ENCODE measurements at regions not wholly inside any gene's neighbourhood (a gene's known extent, or its start where the extent isn't known, plus 50 kb on each side); places are given as distances from the start of the nearest gene placed in this dataset.

DNA sequence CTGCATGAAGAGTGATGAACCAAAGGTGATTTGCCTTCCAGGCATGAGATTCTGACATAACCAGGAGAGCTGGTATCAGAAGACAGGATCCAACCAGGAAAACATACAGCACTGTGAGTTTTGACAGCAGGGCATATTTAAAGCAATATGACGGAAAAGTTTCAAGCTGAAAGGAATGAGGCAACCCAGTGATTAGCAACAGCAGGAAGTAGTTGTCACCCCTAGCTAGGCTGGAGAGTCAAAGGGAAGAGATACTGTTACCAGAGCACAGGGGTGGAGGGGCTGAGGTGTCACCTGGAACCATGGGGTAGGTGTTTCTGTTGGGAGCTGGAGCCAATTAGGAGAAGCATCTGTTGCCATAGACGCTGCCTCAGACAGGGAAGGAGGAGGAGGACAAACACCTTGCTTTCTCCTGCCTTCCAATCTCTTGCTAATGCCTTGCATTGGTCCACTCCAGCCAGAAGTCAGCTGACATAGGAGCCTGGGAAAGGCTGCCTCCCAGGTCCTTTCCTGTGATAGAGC, 125.4 kb upstream of the SORCS3 start (continued):
- no peak for TF ChIP-seq CHD7 (IDR thresholded peaks at IDR 0.05; ENCODE audit: insufficient replicate concordance, low read length)
- no peak for TF ChIP-seq MAX (IDR thresholded peaks at IDR 0.05)
- no peak for TF ChIP-seq GABPA (IDR thresholded peaks at IDR 0.05; ENCODE audit: borderline replicate concordance, insufficient read depth, low read length)
- TF ChIP-seq CTBP2 (IDR thresholded peaks at IDR 0.05; ENCODE audit: borderline replicate concordance, insufficient read depth, insufficient read length, low read length), result no peak
- TF ChIP-seq, protein P1, sequence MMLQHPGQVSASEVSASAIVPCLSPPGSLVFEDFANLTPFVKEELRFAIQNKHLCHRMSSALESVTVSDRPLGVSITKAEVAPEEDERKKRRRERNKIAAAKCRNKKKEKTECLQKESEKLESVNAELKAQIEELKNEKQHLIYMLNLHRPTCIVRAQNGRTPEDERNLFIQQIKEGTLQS (IDR thresholded peaks at IDR 0.05; ENCODE audit: insufficient read depth, low read depth, low read length), result no peak
- TF ChIP-seq SP1 (IDR thresholded peaks at IDR 0.05; ENCODE audit: low read depth, low read length), result no peak
- no peak for TF ChIP-seq BACH1 (IDR thresholded peaks at IDR 0.05; ENCODE audit: low read length)
- TF ChIP-seq BRCA1 (IDR thresholded peaks at IDR 0.05; ENCODE audit: low read depth, low read length), result no peak
